Right lung (tissue), 2 donors: ENCODE measurements at regions not wholly inside any gene's neighbourhood (a gene's known extent, or its start where the extent isn't known, plus 50 kb on each side); places are given as distances from the start of the nearest gene placed in this dataset.

ENCODE experiments used
- DNase-seq, 2 donors: peaks; one replicate each; pipeline ENCODE4 v3.0.0-alpha.2; 2013

GRCh38 chr4:117801756-117802155 is 232.5 kb upstream of the NDST3 start:
- DNase-seq: no peak

- no peak for DNase-seq
Observed at GRCh38 chr4:117811731-117812130, 222.6 kb upstream of the NDST3 start.

GRCh38 chr4:117814277-117815246 is 219.7 kb upstream of the NDST3 start:
- DNase-seq: no peak

GRCh38 chr4:117817301-117817700 is 217.0 kb upstream of the NDST3 start:
- DNase-seq: no peak

- no peak for DNase-seq
Observed at GRCh38 chr4:117821834-117822233, 212.5 kb upstream of the NDST3 start.

- DNase-seq: no peak
Observed at GRCh38 chr4:117823388-117823787, 210.9 kb upstream of the NDST3 start.

- DNase-seq: no peak
Observed at GRCh38 chr4:117825600-117825999, 208.7 kb upstream of the NDST3 start.

GRCh38 chr4:117831060-117831683 is 203.1 kb upstream of the NDST3 start:
- DNase-seq: no peak

- DNase-seq: no peak
Observed at GRCh38 chr4:117835566-117835965, 198.7 kb upstream of the NDST3 start.

GRCh38 chr4:117844594-117844993 is 189.7 kb upstream of the NDST3 start:
- no peak for DNase-seq

GRCh38 chr4:117845270-117845669 is 189.0 kb upstream of the NDST3 start:
- no peak for DNase-seq

GRCh38 chr4:117847849-117848248 is 186.4 kb upstream of the NDST3 start:
- DNase-seq: no peak

GRCh38 chr4:117868201-117868600 is 166.1 kb upstream of the NDST3 start:
- DNase-seq: no peak

- DNase-seq: no peak
Observed at GRCh38 chr4:117873779-117874178, 160.5 kb upstream of the NDST3 start.

- DNase-seq: no peak
Observed at GRCh38 chr4:117874216-117874615, 160.1 kb upstream of the NDST3 start.

- DNase-seq: no peak
Observed at GRCh38 chr4:117889978-117890377, 144.3 kb upstream of the NDST3 start.

GRCh38 chr4:117893207-117893606 is 141.1 kb upstream of the NDST3 start:
- no peak for DNase-seq

- no peak for DNase-seq
Observed at GRCh38 chr4:117898496-117898895, 135.8 kb upstream of the NDST3 start.

- no peak for DNase-seq
Observed at GRCh38 chr4:117900832-117901231, 133.5 kb upstream of the NDST3 start.

- no peak for DNase-seq
Observed at GRCh38 chr4:117907646-117908045, 126.6 kb upstream of the NDST3 start.

GRCh38 chr4:117908306-117909207 is 125.7 kb upstream of the NDST3 start:
- DNase-seq: no peak

GRCh38 chr4:117916728-117917127 is 117.6 kb upstream of the NDST3 start:
- DNase-seq: no peak
